HG03064 (cell line): ENCODE measurements at regions not wholly inside any gene's neighbourhood (a gene's known extent, or its start where the extent isn't known, plus 50 kb on each side); places are given as distances from the start of the nearest gene placed in this dataset.

ENCODE experiments used
- ATAC-seq: cut with Tn5 transposase; IDR thresholded peaks from one replicate; pipeline ENCODE4 v1.9.1; 2021; ENCODE audit warnings: low read depth; ENCODE audit not compliant: unreplicated experiment

GRCh38 chr17:27239584-27239983, 54.3 kb upstream of the WSB1 start:
- ATAC-seq, result no peak

DNA sequence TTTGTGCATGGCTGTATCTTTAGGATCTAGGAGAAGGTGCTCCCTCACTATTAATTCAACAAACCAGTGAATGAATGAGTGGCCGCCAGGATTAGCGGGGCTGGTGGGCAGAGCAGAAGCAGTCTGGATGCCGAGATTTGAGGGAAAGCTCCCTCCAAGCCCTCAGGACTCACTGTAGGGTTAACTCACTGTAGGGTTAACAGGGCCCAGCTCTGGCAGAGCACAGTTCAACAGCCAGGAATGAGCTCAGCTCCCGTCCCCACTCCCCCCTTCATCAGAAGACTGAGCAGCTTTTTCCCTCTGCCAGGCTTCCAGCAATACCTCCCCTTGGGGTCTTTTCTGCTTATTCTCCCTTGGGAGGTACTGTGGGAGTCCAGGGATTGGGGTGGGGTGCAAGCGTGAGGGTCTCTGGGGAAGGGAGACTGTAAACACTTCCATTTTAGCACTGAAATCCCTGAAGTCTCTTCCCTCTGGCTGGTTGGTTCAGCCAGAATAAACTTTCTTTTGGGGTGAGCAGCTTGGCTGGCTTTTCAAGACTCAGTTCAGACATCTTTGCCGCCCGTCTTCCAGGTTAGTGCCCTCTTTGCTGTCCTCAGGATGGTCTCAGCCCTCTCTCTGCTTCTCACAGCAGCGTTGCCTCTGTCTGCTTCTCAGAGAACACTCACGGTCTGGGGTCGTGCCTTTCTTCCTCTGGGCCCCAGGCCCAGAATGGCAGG, 53.7 kb upstream of the WSB1 start:
- ATAC-seq, result no peak

DNA sequence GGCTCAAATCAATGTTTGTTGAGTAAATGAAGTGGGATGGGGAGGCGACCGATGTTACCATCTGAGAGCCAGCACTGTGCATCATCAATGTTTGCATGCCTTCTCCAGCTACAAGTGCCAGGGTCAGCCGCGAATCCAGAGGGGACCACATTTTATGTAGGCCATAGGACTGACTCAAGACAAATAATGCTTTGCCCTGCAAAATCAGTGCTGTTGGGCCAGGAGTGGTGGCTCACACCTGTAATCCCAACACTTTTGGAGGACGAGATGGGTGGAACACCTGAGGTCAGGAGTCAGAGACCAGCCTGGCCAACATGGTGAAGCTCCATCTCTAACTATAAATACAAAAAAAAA, 53.1 kb upstream of the WSB1 start:
- no peak for ATAC-seq

GRCh38 chr17:27241346-27241946, 52.5 kb upstream of the WSB1 start:
- ATAC-seq, result peak; percentile 50

GRCh38 chr17:27242951-27243350, 51.0 kb upstream of the WSB1 start:
- no peak for ATAC-seq

DNA sequence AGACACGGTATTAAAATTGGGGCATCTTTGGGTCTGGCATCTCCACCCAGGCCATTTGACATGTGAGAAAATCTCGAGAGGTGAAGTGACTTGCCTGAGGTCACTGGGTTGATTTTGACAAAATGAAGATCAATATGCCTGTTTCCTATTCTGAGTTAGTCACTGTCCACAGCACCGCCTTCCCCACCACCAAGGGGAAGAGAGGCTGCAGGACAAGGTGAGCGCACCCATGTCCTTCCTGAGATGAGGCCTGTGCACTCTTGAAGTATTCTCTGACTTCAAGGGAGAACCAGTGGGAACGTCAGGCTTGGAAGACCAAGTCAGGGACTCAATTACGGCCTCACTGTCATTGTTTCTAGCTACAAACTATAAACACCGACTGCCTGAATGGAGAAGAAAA, 49.9 kb upstream of the WSB1 start:
- no peak for ATAC-seq
